ENCODE measurements at regions not wholly inside any gene's neighbourhood (a gene's known extent, or its start where the extent isn't known, plus 50 kb on each side); places are given as distances from the start of the nearest gene placed in this dataset.

- DNase-seq: no peak
Measured at GRCh38 chr18:75837316-75837715, 409.8 kb upstream of the SMIM21 start.

GRCh38 chr18:75836516-75836915, 409.0 kb upstream of the SMIM21 start:
- no peak for DNase-seq

DNA sequence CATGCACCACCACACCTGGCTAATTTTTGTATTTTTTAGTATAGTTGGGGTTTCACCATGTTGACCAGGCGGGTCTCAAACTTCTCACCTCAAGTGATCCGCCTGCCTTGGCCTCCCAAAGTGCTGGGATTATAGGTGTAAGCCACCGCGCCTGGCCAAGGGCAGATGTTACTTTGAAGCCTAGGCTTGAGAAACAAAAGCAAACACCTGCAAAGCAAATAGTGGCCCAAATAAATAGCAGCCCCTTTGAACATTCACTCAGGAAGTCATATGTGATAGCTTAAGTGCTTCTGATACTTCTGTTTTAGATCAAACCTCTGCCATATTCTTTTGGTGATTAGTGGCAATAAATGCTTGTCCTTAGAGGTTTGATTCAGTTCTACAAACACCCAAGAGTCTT, 404.5 kb upstream of the SMIM21 start:
- DNase-seq: no peak

DNA sequence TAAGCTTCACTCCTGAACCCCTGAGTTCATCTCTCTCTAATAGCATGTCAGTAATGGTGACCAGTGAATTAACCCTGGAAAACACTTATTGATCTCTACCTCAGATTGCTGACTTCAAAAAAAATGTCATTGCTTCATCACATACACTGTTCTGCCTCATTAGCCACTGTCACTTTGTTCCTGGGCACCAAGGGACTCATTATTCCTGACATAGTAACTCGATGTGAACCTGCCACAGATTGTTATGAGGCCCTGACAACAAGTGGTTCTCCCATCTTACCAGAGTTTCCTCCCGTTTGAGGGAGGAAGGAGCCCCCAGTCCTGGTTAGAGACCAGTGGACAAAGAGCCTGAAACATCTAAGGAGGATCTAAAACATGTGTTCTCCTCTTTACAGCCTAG, 403.3 kb upstream of the SMIM21 start:
- DNase-seq: no peak

- no peak for DNase-seq
Measured at GRCh38 chr18:75829091-75829490, 401.6 kb upstream of the SMIM21 start.

- no peak for DNase-seq
Measured at GRCh38 chr18:75828379-75828778, 400.9 kb upstream of the SMIM21 start.

GRCh38 chr18:75827751-75828287, 400.3 kb upstream of the SMIM21 start:
- DNase-seq: no peak

- no peak for DNase-seq
Measured at GRCh38 chr18:75824661-75825060, 397.2 kb upstream of the SMIM21 start.

DNA sequence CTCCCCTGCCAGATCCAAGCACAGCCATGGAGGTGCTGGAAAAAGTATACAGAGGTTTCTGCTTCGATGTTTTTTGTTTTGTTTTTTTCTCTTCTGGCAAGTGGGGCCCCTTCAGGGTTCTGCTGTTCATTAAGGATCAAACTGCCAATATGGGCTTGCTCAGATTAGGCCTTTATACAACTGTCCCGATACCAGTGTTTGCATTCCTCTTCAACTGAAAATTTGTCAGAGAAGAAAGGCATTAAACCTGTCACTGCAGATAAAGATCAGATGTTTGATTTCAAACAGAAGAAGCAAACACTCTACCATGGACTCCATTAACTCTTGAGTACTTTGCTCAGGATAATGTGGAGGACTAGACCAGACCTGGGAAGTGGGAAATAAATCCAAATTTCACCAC, 396.0 kb upstream of the SMIM21 start:
- no peak for DNase-seq

GRCh38 chr18:75818383-75818782, 390.9 kb upstream of the SMIM21 start:
- DNase-seq: no peak

DNA sequence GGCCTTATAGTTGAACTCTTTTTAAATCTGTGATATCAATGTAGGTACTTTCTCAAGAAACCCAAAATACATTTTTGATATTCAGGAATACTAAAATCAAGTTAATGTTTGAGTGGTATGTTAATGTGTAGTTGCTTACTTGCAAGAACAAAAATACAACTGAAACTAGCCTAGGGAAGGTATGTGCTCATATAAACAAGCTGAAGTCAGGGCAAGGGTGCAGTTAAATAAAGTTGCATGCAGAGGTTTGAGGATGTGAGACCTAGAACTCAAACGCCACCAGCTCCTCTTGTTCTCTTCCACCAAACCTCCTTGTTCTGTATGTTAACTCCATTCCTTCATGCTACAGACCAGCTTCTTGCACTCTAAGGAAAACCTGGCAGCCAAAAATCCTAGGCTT, 388.3 kb upstream of the SMIM21 start:
- DNase-seq: no peak

DNA sequence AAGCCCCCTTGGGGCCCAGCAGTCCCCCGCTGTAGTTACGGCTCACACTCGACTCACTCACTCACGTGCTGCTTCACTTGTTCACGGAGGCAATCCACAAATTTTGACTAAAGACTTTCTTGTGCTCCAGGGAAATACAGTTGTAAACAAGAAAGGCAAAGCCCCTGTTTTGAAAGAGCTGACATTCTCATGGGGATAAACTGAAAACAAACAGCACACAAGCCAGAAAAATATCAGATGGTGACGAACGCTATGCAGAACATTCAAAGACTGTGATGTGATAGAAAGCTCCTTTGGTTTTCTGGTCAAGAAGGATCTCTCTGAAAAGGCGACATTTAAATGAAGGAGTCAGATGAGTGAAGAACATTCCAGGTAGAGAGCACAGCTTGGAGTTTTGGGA, 385.3 kb upstream of the SMIM21 start:
- DNase-seq: no peak

- no peak for DNase-seq
Measured at GRCh38 chr18:75810961-75811551, 383.6 kb upstream of the SMIM21 start.

DNA sequence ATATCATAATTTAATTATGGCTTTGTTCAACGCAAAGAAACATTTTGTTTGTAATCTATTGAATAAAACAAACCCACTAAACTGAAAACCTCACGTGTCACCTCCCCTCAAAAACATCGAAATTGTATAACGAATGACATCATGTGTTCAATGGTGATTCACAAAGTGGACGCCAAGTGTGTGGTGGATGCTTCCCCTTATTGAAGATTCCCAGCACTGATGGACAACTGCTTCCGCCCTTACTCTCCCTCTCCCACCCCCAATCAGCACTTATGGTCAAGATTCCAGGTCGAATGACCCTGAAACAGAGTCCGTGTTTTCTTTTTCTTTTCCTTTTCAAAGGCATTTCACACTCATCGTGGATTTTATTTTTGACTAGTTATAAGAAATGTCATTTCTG, 383.0 kb upstream of the SMIM21 start:
- DNase-seq: no peak

- no peak for DNase-seq
Measured at GRCh38 chr18:75809926-75810255, 382.4 kb upstream of the SMIM21 start.

- DNase-seq: no peak
Measured at GRCh38 chr18:75809151-75809925, 381.8 kb upstream of the SMIM21 start.

GRCh38 chr18:75805265-75805664, 377.8 kb upstream of the SMIM21 start:
- no peak for DNase-seq

DNA sequence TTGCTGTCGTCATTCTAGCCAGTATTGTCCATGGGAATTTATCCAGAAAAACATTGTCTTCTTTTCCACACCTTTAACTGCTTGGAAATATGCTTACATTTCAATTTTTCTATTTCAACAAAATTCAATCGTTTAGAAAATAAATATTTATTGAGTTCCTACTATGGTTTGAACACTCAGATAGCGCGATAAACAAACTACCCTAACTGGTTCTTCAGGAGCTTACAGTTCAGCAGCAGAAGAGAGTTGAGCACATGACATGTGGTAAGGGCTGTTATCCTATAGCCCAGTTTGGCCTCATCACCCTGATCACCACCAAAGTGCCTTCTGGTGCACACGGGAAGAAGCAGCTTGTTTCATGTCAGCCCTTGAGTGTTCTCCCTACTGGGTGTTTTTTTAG, 375.2 kb upstream of the SMIM21 start:
- DNase-seq: no peak

GRCh38 chr18:75801178-75801577, 373.7 kb upstream of the SMIM21 start:
- DNase-seq: no peak

DNA sequence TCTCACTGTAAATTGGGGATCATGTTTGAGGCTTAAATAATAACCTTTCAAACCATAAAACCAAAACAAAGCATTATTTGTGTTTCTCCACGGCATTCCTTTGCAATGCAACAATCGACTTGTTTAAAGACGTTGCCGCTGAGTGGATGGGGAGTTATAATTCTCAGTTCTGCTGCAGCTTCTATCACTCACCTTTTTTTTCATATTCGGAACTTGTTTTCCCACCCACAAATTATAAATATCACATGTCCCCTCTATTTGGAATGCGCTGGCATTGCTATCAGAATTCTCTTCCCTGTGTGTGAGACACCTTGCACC, 372.8 kb upstream of the SMIM21 start:
- DNase-seq: no peak

DNA sequence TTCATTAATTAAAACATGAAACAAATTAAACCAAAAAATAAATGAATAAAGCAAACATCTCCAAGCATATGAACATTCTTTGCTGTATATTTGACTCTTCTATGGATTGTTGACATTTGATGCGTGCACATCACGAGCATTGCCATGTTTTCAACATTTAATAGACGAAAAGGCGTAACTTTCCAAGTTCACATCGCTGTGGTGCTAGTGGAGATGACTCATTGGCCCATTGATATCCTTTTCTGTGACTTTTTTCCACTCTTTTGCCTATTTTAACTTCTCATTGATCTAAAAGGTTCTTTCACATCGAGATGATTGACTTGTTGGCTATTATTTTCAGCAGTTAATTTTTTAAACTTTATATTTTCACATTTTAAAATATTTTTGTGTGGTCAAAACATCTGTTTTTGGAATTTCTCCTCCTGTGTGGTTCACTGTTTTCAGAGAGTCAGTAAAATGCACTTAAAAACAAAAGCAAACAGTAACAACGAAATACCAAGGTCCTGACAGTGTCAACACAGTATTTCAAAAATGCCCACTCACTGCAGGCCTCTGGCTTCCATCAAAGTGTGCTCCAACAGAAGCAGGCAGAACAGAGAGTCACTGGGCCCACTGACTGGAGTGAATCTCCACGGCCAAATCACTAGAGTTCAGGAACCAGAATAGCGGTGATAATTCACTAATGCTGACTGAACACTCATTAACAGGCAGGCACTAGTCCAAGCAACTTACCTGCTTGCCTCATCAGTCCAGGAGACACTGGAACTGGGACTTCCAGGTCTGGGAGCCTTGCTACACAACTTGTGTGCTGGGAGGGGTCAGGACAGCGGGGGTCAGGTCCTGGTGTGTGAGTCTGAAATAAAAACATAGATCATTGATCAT, 372.2 kb upstream of the SMIM21 start:
- no peak for DNase-seq

GRCh38 chr18:75797046-75797445, 369.5 kb upstream of the SMIM21 start:
- no peak for DNase-seq

GRCh38 chr18:75790796-75791195, 363.3 kb upstream of the SMIM21 start:
- DNase-seq: no peak

GRCh38 chr18:75790111-75790510, 362.6 kb upstream of the SMIM21 start:
- no peak for DNase-seq
